Osteoblast (primary cell): ENCODE measurements at regions not wholly inside any gene's neighbourhood (a gene's known extent, or its start where the extent isn't known, plus 50 kb on each side); places are given as distances from the start of the nearest gene placed in this dataset.

Experiments
- DNase-seq: peaks from one replicate; pipeline ENCODE4 v3.0.0; 2011; ENCODE audit warnings: low spot score, mixed read lengths; ENCODE audit not compliant: insufficient read length; ENCODE audit errors: missing footprints
- H2AFZ ChIP-seq: 2 replicates; pipeline ENCODE4 v1.6.0; 2011; ENCODE audit warnings: mild to moderate bottlenecking, low read length
- H3K27ac ChIP-seq: 2 replicates; pipeline ENCODE4 v1.5.1; 2011; ENCODE audit warnings: mild to moderate bottlenecking, low read depth, low read length, moderate library complexity
- H3K27me3 ChIP-seq: 2 replicates; pipeline ENCODE4 v1.6.0; 2012; ENCODE audit warnings: mild to moderate bottlenecking, control low read depth, inconsistent platforms, low read length, moderate library complexity; ENCODE audit not compliant: insufficient read depth
- H3K36me3 ChIP-seq: 2 replicates; pipeline ENCODE4 v1.5.1; 2011; ENCODE audit warnings: mild to moderate bottlenecking, low read length, control low read depth, moderate library complexity; ENCODE audit not compliant: insufficient read depth
- H3K4me1 ChIP-seq: 2 replicates; pipeline ENCODE4 v1.5.1; 2011; ENCODE audit warnings: mild to moderate bottlenecking, low read length, control low read depth, moderate library complexity; ENCODE audit not compliant: insufficient read depth
- H3K4me2 ChIP-seq: 2 replicates; pipeline ENCODE4 v1.6.0; 2011; ENCODE audit warnings: mild to moderate bottlenecking, low read length; ENCODE audit not compliant: insufficient read depth
- H3K4me3 ChIP-seq: fragments of 200-600 bp; sonication (generic); 3 replicates; pipeline ENCODE4 v1.5.1; 2012; ENCODE audit warnings: mild to moderate bottlenecking, low read length, inconsistent platforms; ENCODE audit not compliant: insufficient read depth
- H3K79me2 ChIP-seq: 2 replicates; pipeline ENCODE4 v1.6.0; 2012; ENCODE audit warnings: mild to moderate bottlenecking, low read length, control low read depth, inconsistent platforms; ENCODE audit not compliant: insufficient read depth
- H3K9me3 ChIP-seq: 2 replicates; pipeline ENCODE4 v1.5.1; 2011; ENCODE audit warnings: low read depth, low read length, control low read depth
- H4K20me1 ChIP-seq: 2 replicates; pipeline ENCODE4 v1.6.0; 2012; ENCODE audit warnings: mild to moderate bottlenecking, low read length, control low read depth; ENCODE audit not compliant: insufficient read depth
- TF ChIP-seq, protein P1 (sequence below): IDR thresholded peaks from 2 replicates; pipeline ENCODE4 v1.5.1; 2011; ENCODE audit warnings: mild to moderate bottlenecking, low read depth, low read length, moderate library complexity; ENCODE audit errors: extremely low read depth

DNA sequence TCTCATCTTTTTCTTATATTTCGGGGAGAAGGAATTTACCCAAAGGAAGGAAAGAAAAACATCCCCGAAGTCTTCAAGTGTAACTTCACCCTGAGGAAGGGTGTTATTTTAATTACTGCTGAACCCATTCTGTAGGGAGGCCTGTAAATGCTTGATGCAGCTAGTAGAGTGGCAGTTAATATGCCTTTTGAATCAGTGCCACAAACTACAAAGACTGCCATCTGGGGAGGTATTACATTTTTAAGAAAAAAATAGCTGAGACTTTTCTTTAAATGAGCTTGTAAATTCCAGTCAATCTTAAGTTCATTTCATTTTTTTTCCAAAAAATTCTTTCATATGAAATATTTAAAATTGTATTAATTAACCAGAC lies 233.1 kb upstream of the FERD3L start:
- H3K27ac ChIP-seq = peak overlapping the region; percentile 83
- peak overlapping the region; percentile 59 for H3K4me3 ChIP-seq
- H3K4me2 ChIP-seq = peak overlapping the region; percentile 68
- TF ChIP-seq, protein P1, sequence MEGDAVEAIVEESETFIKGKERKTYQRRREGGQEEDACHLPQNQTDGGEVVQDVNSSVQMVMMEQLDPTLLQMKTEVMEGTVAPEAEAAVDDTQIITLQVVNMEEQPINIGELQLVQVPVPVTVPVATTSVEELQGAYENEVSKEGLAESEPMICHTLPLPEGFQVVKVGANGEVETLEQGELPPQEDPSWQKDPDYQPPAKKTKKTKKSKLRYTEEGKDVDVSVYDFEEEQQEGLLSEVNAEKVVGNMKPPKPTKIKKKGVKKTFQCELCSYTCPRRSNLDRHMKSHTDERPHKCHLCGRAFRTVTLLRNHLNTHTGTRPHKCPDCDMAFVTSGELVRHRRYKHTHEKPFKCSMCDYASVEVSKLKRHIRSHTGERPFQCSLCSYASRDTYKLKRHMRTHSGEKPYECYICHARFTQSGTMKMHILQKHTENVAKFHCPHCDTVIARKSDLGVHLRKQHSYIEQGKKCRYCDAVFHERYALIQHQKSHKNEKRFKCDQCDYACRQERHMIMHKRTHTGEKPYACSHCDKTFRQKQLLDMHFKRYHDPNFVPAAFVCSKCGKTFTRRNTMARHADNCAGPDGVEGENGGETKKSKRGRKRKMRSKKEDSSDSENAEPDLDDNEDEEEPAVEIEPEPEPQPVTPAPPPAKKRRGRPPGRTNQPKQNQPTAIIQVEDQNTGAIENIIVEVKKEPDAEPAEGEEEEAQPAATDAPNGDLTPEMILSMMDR = no peak
- no peaks in the 10 kb centered on the region for H3K79me2 ChIP-seq
- H3K36me3 ChIP-seq = no peaks in the 10 kb centered on the region
- DNase-seq = no peak
- H3K9me3 ChIP-seq = no peaks in the 10 kb centered on the region
- no peaks in the 10 kb centered on the region for H3K27me3 ChIP-seq
- H4K20me1 ChIP-seq = no peaks in the 10 kb centered on the region
- H2AFZ ChIP-seq = peak overlapping the region; percentile 96
- peaks cover 20% of the 10 kb centered on the region for H3K4me1 ChIP-seq

DNA sequence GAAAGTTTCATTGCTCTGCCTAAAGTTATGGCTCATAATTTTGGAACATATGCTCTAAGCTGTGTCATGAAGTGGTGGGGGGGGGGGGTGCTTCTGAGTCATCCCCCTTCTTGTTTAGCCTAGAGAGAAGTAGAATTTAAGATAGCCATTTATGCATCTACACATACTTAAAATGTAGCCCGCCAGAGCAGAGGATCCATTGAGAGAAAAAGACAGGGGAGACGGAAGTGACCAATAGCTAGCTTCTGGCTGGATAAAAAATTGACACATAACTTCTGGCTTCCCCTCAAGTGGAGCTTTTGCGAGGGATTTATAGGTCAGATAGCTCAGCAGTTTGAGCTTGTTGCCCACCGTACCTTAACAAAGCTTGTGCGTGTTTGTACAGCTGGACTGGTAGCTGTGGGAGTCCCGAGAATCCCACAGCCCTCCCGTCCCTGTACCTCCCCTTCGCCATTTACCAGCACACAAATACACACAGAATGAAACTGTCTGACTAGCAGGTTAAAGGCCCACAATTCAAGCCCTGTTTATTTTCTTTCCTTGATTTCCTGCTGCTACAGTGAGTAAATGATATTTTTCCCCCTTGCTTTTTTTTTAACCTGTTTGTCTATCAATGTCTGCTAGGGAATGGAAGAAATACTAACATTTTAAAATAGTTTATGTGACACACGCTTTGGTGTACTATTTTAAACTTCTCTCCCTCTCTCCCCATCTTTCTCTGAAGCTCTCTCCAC lies 232.6 kb upstream of the FERD3L start:
- Histone ChIP-seq H3K27ac (peak overlapping the region; percentile 83), H3K4me3 (peak overlapping the region; percentile 59), H3K4me1 (peaks cover 20% of the 10 kb centered on the region), H3K9me3 (no peaks in the 10 kb centered on the region), H3K79me2 (no peaks in the 10 kb centered on the region), H3K27me3 (no peaks in the 10 kb centered on the region), H2AFZ (peak overlapping the region; percentile 96), H4K20me1 (no peaks in the 10 kb centered on the region), H3K36me3 (no peaks in the 10 kb centered on the region), H3K4me2 (peak overlapping the region; percentile 68)
- peak; percentile 58 for DNase-seq
- TF ChIP-seq, protein P1 = no peak

DNA sequence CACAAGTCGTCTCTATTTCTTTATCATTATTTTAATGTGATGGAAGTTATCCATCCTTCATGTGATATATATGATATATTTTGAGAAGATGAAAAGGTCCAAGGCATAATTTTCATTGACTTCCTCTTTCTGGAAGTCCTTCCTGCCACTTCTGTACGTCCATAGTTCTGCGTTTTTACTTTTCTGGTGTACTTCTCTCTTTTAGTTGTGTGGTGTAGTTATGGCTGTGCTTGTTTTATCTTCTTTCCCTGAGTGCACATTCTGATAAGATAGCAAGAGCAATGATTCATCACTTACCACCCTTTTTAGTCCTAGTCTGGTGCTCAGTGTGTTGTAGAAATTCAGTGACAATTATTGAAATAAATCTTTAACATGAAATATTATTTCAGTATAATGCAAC lies 231.3 kb upstream of the FERD3L start:
- Histone ChIP-seq H3K27ac (no peak overlapping the region), H3K4me2 (no peak overlapping the region), H3K4me3 (no peak overlapping the region), H2AFZ (no peak overlapping the region), H3K4me1 (peaks cover 20% of the 10 kb centered on the region), H3K36me3 (no peaks in the 10 kb centered on the region), H3K9me3 (no peaks in the 10 kb centered on the region), H3K79me2 (no peaks in the 10 kb centered on the region), H4K20me1 (no peaks in the 10 kb centered on the region), H3K27me3 (no peaks in the 10 kb centered on the region)
- no peak for DNase-seq
- TF ChIP-seq, protein P1 = no peak

DNA sequence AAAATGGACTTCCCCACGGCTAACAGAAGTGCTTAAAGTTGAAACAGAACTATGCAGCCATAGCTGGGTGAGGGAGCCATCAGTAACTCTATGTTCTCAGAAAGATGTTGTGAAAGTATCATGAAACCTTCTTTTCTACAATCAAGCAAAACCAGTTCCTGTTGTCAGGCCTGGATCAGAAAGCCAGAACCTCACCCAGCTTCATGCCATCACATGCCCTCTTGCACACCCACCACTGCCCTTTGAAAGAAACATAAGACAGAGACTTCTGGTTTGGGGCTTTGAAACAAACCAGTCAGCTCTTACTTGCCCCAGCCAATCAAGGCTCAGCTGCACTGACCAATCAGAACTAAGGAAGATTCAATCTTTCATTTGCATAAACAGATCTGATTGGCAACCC lies 230.8 kb upstream of the FERD3L start:
- TF ChIP-seq, protein P1 = no peak
- no peak for DNase-seq
- no peak overlapping the region for H3K27ac ChIP-seq
- H3K4me1 ChIP-seq = peaks cover 20% of the 10 kb centered on the region
- H2AFZ ChIP-seq = peak overlapping the region; percentile 10
- no peaks in the 10 kb centered on the region for H3K36me3 ChIP-seq
- no peak overlapping the region for H3K4me2 ChIP-seq
- H3K79me2 ChIP-seq = no peaks in the 10 kb centered on the region
- H3K27me3 ChIP-seq = no peaks in the 10 kb centered on the region
- no peaks in the 10 kb centered on the region for H3K9me3 ChIP-seq
- H3K4me3 ChIP-seq = no peak overlapping the region
- H4K20me1 ChIP-seq = no peaks in the 10 kb centered on the region
